HepG2 (cell line): ENCODE measurements at regions not wholly inside any gene's neighbourhood (a gene's known extent, or its start where the extent isn't known, plus 50 kb on each side); places are given as distances from the start of the nearest gene placed in this dataset.

Source experiments
- ARID5B ChIP-seq: IDR thresholded peaks from 2 replicates; pipeline ENCODE4 v1.4.0; 2020; ENCODE audit warnings: mild to moderate bottlenecking, missing genetic modification reagents
- FOXK1 ChIP-seq: sonication (generic); formaldehyde crosslinking; IDR thresholded peaks from 2 replicates; pipeline ENCODE4 v1.4.0; 2020; ENCODE audit warnings: low read depth, missing genetic modification reagents, borderline replicate concordance
- FOXP1 ChIP-seq, 2 experiments: fragments of 450-650 bp in 1 of 2; IDR thresholded peaks; 2 replicates each; pipeline ENCODE4 v1.6.1; 2017 to 2018; ENCODE audit warnings: antibody characterized with exemption in 1 of 2
- HMGXB4 ChIP-seq, 2 experiments: sonication (generic) in 1 of 2; formaldehyde crosslinking in 1 of 2; IDR thresholded peaks; 2 replicates each; pipeline versions ENCODE4 v1.4.0 to v1.6.1; 2018 to 2020; ENCODE audit warnings: missing genetic modification reagents in 2 of 2, borderline replicate concordance in 1 of 2, low read depth in 1 of 2, mild to moderate bottlenecking in 1 of 2, missing biosample characterization in 1 of 2
- HOMEZ ChIP-seq: IDR thresholded peaks from 2 replicates; pipeline ENCODE4 v1.6.1; 2016; ENCODE audit warnings: low read depth
- KAT8 ChIP-seq: IDR thresholded peaks from 2 replicates; pipeline ENCODE4 v1.6.1; 2016; ENCODE audit warnings: missing genetic modification reagents, missing compliant biosample characterization
- KDM3A ChIP-seq: IDR thresholded peaks from 2 replicates; pipeline ENCODE4 v1.6.1; 2018; ENCODE audit warnings: low read depth, missing compliant biosample characterization
- KLF11 ChIP-seq: IDR thresholded peaks from 2 replicates; pipeline ENCODE4 v1.6.1; 2016; ENCODE audit warnings: missing compliant biosample characterization
- PPARG ChIP-seq: conservative IDR thresholded peaks from 2 replicates; pipeline ENCODE4 v1.6.1; 2016; ENCODE audit warnings: missing biosample characterization, missing genetic modification reagents
- SMAD1 ChIP-seq: sonication (generic); formaldehyde crosslinking; IDR thresholded peaks from 2 replicates; pipeline ENCODE4 v1.4.0; 2020; ENCODE audit warnings: missing genetic modification reagents, low read depth, mild to moderate bottlenecking, borderline replicate concordance
- SMC3 ChIP-seq: IDR thresholded peaks from 2 replicates; pipeline ENCODE4 v1.6.1; 2011; ENCODE audit warnings: low read length, improper control_type of control experiment
- STAG1 ChIP-seq: sonication (generic); formaldehyde crosslinking; IDR thresholded peaks from 2 replicates; pipeline ENCODE4 v1.4.0; 2020; ENCODE audit warnings: missing genetic modification reagents
- TEAD3 ChIP-seq: optimal IDR thresholded peaks from 2 replicates; pipeline ENCODE3; 2016; ENCODE audit warnings: borderline replicate concordance
- TFE3 ChIP-seq: IDR thresholded peaks from 2 replicates; pipeline ENCODE4 v1.6.1; 2016
- ZBED4 ChIP-seq: sonication (generic); formaldehyde crosslinking; IDR thresholded peaks from 2 replicates; pipeline ENCODE4 v1.4.0; 2020; ENCODE audit warnings: missing genetic modification reagents, borderline replicate concordance
- ZNF331 ChIP-seq: sonication (generic); formaldehyde crosslinking; IDR thresholded peaks from 2 replicates; pipeline ENCODE4 v1.4.0; 2020; ENCODE audit warnings: missing genetic modification reagents

- TF ChIP-seq ZBED4 (CRISPR knock-in tag): peak; percentile 49; the same call in 1 of the 2 replicates
- peak; percentile 99 for TF ChIP-seq TEAD3 (CRISPR knock-in tag)
- no peak for TF ChIP-seq KLF11 (CRISPR knock-in tag)
- TF ChIP-seq KDM3A: no peak
- peak; percentile 52; the same call in 1 of the 2 replicates for TF ChIP-seq FOXK1
- 0 out of 2 replicates have a peak, but pooled peaks have one; percentile 29 for TF ChIP-seq HOMEZ (CRISPR knock-in tag)
- TF ChIP-seq HMGXB4 (CRISPR knock-in tag; IDR thresholded peaks at IDR 0.05; ENCODE audit: borderline replicate concordance in 1 of 2, low read depth in 1 of 2): 0 out of 4 replicates have a peak, but pooled peaks of 1 of the 2 experiments have one; percentile 37
- TF ChIP-seq KAT8 (CRISPR knock-in tag): peak; percentile 54; the same call in 1 of the 2 replicates
- peak; percentile 72 for TF ChIP-seq SMC3
- peak; percentile 15; the same call in 1 of the 2 replicates for TF ChIP-seq ARID5B (CRISPR knock-in tag)
- peak; percentile 45; the same call in 1 of the 2 replicates for TF ChIP-seq ZNF331 (CRISPR knock-in tag)
- no peak for TF ChIP-seq SMAD1
- 0 out of 2 replicates have a peak, but pooled peaks have one; percentile 15 for TF ChIP-seq PPARG (CRISPR knock-in tag)
- peak; percentile 69 for TF ChIP-seq STAG1 (CRISPR knock-in tag)
- TF ChIP-seq FOXP1 (IDR thresholded peaks at IDR 0.05): no peak
- peak; percentile 58; the same call in 1 of the 2 replicates for TF ChIP-seq FOXP1 (CRISPR knock-in tag; IDR thresholded peaks at IDR 0.05)
- TF ChIP-seq TFE3: no peak
Observed at GRCh38 chr2:147082850-147083522, 761.8 kb upstream of the ACVR2A start (continued).
